KMS-11 (cell line): ENCODE measurements at regions not wholly inside any gene's neighbourhood (a gene's known extent, or its start where the extent isn't known, plus 50 kb on each side); places are given as distances from the start of the nearest gene placed in this dataset.

Experiments
- H2AFZ ChIP-seq: fragments of 200-600 bp; sonication (generic); 2 replicates; pipeline ENCODE4 v1.6.1; 2016; ENCODE audit warnings: antibody characterized with exemption, mixed run types, low read depth
- H3K27ac ChIP-seq: fragments of 200-600 bp; sonication (generic); 2 replicates; pipeline ENCODE4 v1.6.1; 2016; ENCODE audit warnings: mild to moderate bottlenecking, mixed run types
- H3K27me3 ChIP-seq: fragments of 200-600 bp; sonication (generic); 2 replicates; pipeline ENCODE4 v1.6.1; 2017; ENCODE audit warnings: mild to moderate bottlenecking, low read depth, mixed run types, moderate library complexity; ENCODE audit not compliant: insufficient read depth
- H3K36me3 ChIP-seq: fragments of 200-600 bp; sonication (generic); 2 replicates; pipeline ENCODE4 v1.6.1; 2017; ENCODE audit warnings: mild to moderate bottlenecking, mixed run types; ENCODE audit not compliant: insufficient read depth
- H3K4me1 ChIP-seq: fragments of 200-600 bp; sonication (generic); 2 replicates; pipeline ENCODE4 v1.6.1; 2016; ENCODE audit warnings: mild to moderate bottlenecking, low read depth, mixed run types; ENCODE audit not compliant: poor library complexity, severe bottlenecking
- H3K4me2 ChIP-seq: fragments of 200-600 bp; sonication (generic); 2 replicates; pipeline ENCODE4 v1.7.0; 2016; ENCODE audit warnings: mild to moderate bottlenecking, mixed run types
- H3K4me3 ChIP-seq: fragments of 200-600 bp; sonication (generic); IDR thresholded peaks from 2 replicates; pipeline ENCODE4 v1.6.1; 2017; ENCODE audit warnings: low read depth, low read length, mixed read lengths; ENCODE audit not compliant: insufficient read depth
- H3K79me2 ChIP-seq: fragments of 200-600 bp; sonication (generic); 2 replicates; pipeline ENCODE4 v1.6.1; 2016; ENCODE audit warnings: low read depth, mixed run types; ENCODE audit not compliant: insufficient read depth
- H3K9ac ChIP-seq: fragments of 200-600 bp; sonication (generic); 2 replicates; pipeline ENCODE4 v1.6.1; 2016; ENCODE audit warnings: mild to moderate bottlenecking, mixed run types
- H4K20me1 ChIP-seq: fragments of 200-600 bp; sonication (generic); 2 replicates; pipeline ENCODE4 v1.6.1; 2016; ENCODE audit warnings: mild to moderate bottlenecking, mixed run types; ENCODE audit not compliant: insufficient read depth
- CTCF ChIP-seq: fragments of 200-600 bp; sonication (generic); conservative IDR thresholded peaks from 2 replicates; pipeline ENCODE4 v1.6.1; 2017; ENCODE audit warnings: low read depth, mild to moderate bottlenecking, antibody characterized with exemption, low read length, moderate library complexity, mixed read lengths

DNA sequence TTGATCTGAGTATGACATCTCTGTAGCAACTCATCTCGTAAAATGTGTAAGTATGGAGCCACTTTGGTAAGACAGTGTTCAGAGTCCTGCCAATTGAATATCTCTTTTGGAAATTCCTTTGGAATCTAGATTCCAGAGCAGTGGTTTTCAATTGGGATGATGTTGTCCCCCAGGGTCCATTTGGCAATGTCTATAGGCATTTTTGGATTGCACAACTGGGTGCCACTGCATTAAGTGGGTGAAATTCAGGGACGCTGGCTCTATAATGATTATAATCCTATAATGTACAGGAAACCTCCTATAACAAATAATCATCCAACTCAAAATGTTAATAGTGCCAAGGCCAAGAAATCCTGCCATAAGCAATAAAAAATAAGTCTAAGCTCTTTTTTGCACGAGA, 404.8 kb upstream of the RAG2 start:
- H3K36me3 ChIP-seq, result no peaks in the 10 kb centered on the region
- H3K79me2 ChIP-seq, result no peaks in the 10 kb centered on the region
- no peaks in the 10 kb centered on the region for H3K27me3 ChIP-seq
- no peaks in the 10 kb centered on the region for H3K4me1 ChIP-seq
- no peak for TF ChIP-seq CTCF
- H2AFZ ChIP-seq, result no peak overlapping the region
- H3K4me3 ChIP-seq, result no peak overlapping the region
- H4K20me1 ChIP-seq, result no peaks in the 10 kb centered on the region
- no peak overlapping the region for H3K27ac ChIP-seq
- H3K9ac ChIP-seq, result no peak overlapping the region
- H3K4me2 ChIP-seq, result no peak overlapping the region

GRCh38 chr11:36997656-36998055, 399.6 kb upstream of the RAG2 start:
- no peak for TF ChIP-seq CTCF
- no peaks in the 10 kb centered on the region for H3K79me2 ChIP-seq

GRCh38 chr11:36996795-36997194, 398.8 kb upstream of the RAG2 start:
- no peak overlapping the region for H2AFZ ChIP-seq
- H3K9ac ChIP-seq, result no peak overlapping the region
- H3K4me3 ChIP-seq, result no peak overlapping the region
- no peaks in the 10 kb centered on the region for H3K79me2 ChIP-seq
- no peak overlapping the region for H3K27ac ChIP-seq
- no peak for TF ChIP-seq CTCF
- no peaks in the 10 kb centered on the region for H3K4me1 ChIP-seq
- H4K20me1 ChIP-seq, result no peaks in the 10 kb centered on the region
- no peaks in the 10 kb centered on the region for H3K36me3 ChIP-seq
- H3K4me2 ChIP-seq, result no peak overlapping the region
- H3K27me3 ChIP-seq, result no peaks in the 10 kb centered on the region

More at GRCh38 chr11:36997656-36998055, 399.6 kb upstream of the RAG2 start:
- Histone ChIP-seq H3K4me1 (no peaks in the 10 kb centered on the region), H2AFZ (no peak overlapping the region), H3K4me3 (no peak overlapping the region), H3K36me3 (no peaks in the 10 kb centered on the region), H3K9ac (no peak overlapping the region), H3K27ac (no peak overlapping the region), H3K27me3 (no peaks in the 10 kb centered on the region), H3K4me2 (no peak overlapping the region), H4K20me1 (no peaks in the 10 kb centered on the region)

DNA sequence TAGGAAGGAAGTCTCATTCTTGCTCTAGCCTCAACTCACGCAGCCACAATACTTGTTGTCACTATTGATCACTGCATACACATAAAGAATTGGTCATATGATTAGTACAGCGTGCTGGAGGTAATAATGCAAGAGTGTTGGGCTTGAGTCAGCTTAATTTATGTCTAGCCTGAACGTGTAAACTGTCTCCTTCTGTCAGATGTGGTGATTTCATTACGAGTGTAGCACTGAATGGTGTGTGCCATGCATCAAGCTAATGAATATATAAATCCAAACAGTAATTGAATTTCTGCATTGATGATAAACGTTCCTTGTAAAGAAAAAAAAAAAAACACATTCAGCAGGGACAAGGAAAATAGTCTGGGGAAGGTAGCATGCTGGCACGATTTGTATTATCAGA, 396.2 kb upstream of the RAG2 start:
- no peak overlapping the region for H2AFZ ChIP-seq
- no peaks in the 10 kb centered on the region for H4K20me1 ChIP-seq
- H3K4me3 ChIP-seq, result no peak overlapping the region
- no peak for TF ChIP-seq CTCF
- H3K79me2 ChIP-seq, result no peaks in the 10 kb centered on the region
- H3K27ac ChIP-seq, result no peak overlapping the region
- H3K36me3 ChIP-seq, result no peaks in the 10 kb centered on the region
- H3K9ac ChIP-seq, result no peak overlapping the region
- no peak overlapping the region for H3K4me2 ChIP-seq
- no peaks in the 10 kb centered on the region for H3K4me1 ChIP-seq
- no peaks in the 10 kb centered on the region for H3K27me3 ChIP-seq
